Neural cell (in vitro differentiated cells): ENCODE measurements at regions not wholly inside any gene's neighbourhood (a gene's known extent, or its start where the extent isn't known, plus 50 kb on each side); places are given as distances from the start of the nearest gene placed in this dataset.

Experiments used
- H2AFZ ChIP-seq: fragments of 200-600, 300-800 bp; sonication (generic), shearing (Covaris generic); 2 replicates; pipeline ENCODE4 v1.6.0; 2014; ENCODE audit warnings: low read depth, mild to moderate bottlenecking, antibody characterized with exemption, low read length, moderate library complexity
- H3F3A ChIP-seq: fragments of 200-600 bp; shearing (Covaris generic); 2 replicates; pipeline ENCODE4 v1.6.1; 2016; ENCODE audit warnings: mild to moderate bottlenecking, moderate library complexity, mixed read lengths, antibody characterized with exemption, low read length; ENCODE audit not compliant: insufficient read depth, poor library complexity, severe bottlenecking
- H3K27ac ChIP-seq: fragments of 200-600, 300-800 bp; sonication (generic), shearing (Covaris generic); 2 replicates; pipeline ENCODE4 v1.5.1; 2014; ENCODE audit warnings: mild to moderate bottlenecking, low read length, moderate library complexity
- H3K27me3 ChIP-seq: fragments of 300-800, 200-600 bp; sonication (generic), shearing (Covaris generic); 2 replicates; pipeline ENCODE4 v1.6.0; 2014; ENCODE audit warnings: mild to moderate bottlenecking, low read depth, low read length, moderate library complexity; ENCODE audit not compliant: insufficient read depth
- H3K36me3 ChIP-seq: fragments of 300-800, 200-600 bp; sonication (generic), shearing (Covaris generic); 2 replicates; pipeline ENCODE4 v1.5.1; 2014; ENCODE audit warnings: mild to moderate bottlenecking, antibody characterized with exemption, low read length, moderate library complexity; ENCODE audit not compliant: insufficient read depth
- H3K4me2 ChIP-seq: fragments of 300-800, 200-600 bp; sonication (generic), shearing (Covaris generic); 2 replicates; pipeline ENCODE4 v1.6.0; 2014; ENCODE audit warnings: mild to moderate bottlenecking, low read length
- H3K4me3 ChIP-seq: fragments of 300-800, 200-600 bp; sonication (generic), shearing (Covaris generic); 2 replicates; pipeline ENCODE4 v1.5.1; 2014; ENCODE audit warnings: mild to moderate bottlenecking, low read length, moderate library complexity
- H3K79me2 ChIP-seq: fragments of 200-600 bp; shearing (Covaris generic); replicated peaks from 2 replicates; pipeline ENCODE4 v1.6.0; 2014; ENCODE audit warnings: mild to moderate bottlenecking, low read length, moderate library complexity; ENCODE audit not compliant: insufficient read depth
- H3K9ac ChIP-seq: fragments of 300-800, 200-600 bp; sonication (generic), shearing (Covaris generic); 2 replicates; pipeline ENCODE4 v1.6.1; 2016; ENCODE audit warnings: mild to moderate bottlenecking, low read length, mixed read lengths
- H3K9me2 ChIP-seq: fragments of 200-600 bp; shearing (Covaris generic); 2 replicates; pipeline ENCODE4 v1.6.1; 2016; ENCODE audit warnings: mild to moderate bottlenecking, low read length, mixed read lengths; ENCODE audit not compliant: insufficient read depth
- H3K9me3 ChIP-seq: fragments of 200-600, 300-800 bp; sonication (generic), shearing (Covaris generic); 2 replicates; pipeline ENCODE4 v1.6.1; 2016; ENCODE audit warnings: mild to moderate bottlenecking, mixed run types, low read length, moderate library complexity, mixed read lengths
- H4K20me1 ChIP-seq: fragments of 200-600 bp; shearing (Covaris generic); 2 replicates; pipeline ENCODE4 v1.6.1; 2016; ENCODE audit warnings: mild to moderate bottlenecking, mixed run types; ENCODE audit not compliant: insufficient read depth
- EP300 ChIP-seq: fragments of 450-650 bp; conservative IDR thresholded peaks from 2 replicates; pipeline ENCODE4 v1.6.1; 2014; ENCODE audit warnings: antibody characterized with exemption, mild to moderate bottlenecking, moderate library complexity; ENCODE audit not compliant: poor library complexity, severe bottlenecking
- EZH2 ChIP-seq: fragments of 200-600, 300-800 bp; shearing (Covaris generic), sonication (generic); IDR thresholded peaks from 2 replicates; pipeline ENCODE4 v1.6.1; 2014; ENCODE audit warnings: antibody characterized with exemption, low read length, borderline replicate concordance, mild to moderate bottlenecking; ENCODE audit not compliant: insufficient read depth, poor library complexity, severe bottlenecking
- POLR2AphosphoS5 ChIP-seq: IDR thresholded peaks from 2 replicates; pipeline ENCODE4 v1.6.1; 2012
- RAD21 ChIP-seq: fragments of 450-650 bp; conservative IDR thresholded peaks from 2 replicates; pipeline ENCODE4 v1.6.1; 2014; ENCODE audit warnings: antibody characterized with exemption, mild to moderate bottlenecking, moderate library complexity
- SMC3 ChIP-seq: fragments of 450-650 bp; conservative IDR thresholded peaks from 2 replicates; pipeline ENCODE4 v1.6.1; 2014; ENCODE audit warnings: antibody characterized with exemption, mild to moderate bottlenecking, moderate library complexity; ENCODE audit not compliant: poor library complexity
- TAF1 ChIP-seq: IDR thresholded peaks from 2 replicates; pipeline ENCODE4 v1.6.1; 2012; ENCODE audit warnings: low read depth
- TF ChIP-seq, protein P1 (sequence below): IDR thresholded peaks from 2 replicates; pipeline ENCODE4 v1.6.1; 2012; ENCODE audit warnings: borderline replicate concordance
- TF ChIP-seq, protein P2 (sequence below): fragments of 450-650 bp; IDR thresholded peaks from 2 replicates; pipeline ENCODE4 v1.5.1; 2014; ENCODE audit warnings: antibody characterized with exemption, mild to moderate bottlenecking, moderate library complexity; ENCODE audit not compliant: poor library complexity, severe bottlenecking

DNA sequence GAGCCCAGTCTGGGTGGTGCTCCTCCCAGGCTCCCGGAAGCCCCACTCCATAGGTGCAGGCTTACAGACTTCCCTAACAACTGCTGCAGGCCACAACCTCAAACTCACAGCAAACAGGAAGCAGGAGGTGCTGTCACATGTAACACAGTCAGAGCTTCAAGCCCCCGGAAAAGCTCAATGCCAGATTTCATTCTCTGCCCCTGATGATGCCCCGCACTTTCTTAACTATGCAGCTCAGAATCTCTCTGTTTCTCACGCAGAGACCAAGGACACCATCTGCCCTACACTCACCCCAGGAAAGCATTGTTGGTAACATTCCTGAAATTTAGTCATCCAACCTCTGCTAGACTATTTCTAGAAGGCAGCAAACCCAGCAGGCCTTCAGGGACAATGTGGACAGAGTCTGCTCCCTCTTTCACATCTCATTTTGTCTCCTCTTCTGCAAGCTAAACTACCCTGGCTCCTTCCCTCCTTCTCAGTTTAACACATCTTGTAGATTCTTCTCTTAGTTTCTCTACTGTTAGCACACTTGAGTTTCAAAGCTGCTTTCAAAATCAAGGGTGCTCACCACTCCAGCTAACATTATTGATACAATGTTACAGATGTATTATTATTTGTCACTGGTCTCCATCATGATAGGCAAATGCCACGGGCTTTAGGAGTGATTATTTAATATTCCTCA is 162.5 kb downstream of the KCTD12 start:
- no peaks in the 10 kb centered on the region for H3K79me2 ChIP-seq
- no peak overlapping the region for H3K9ac ChIP-seq
- H3K9me2 ChIP-seq: no peaks in the 10 kb centered on the region
- H3K36me3 ChIP-seq: no peaks in the 10 kb centered on the region
- H3K9me3 ChIP-seq: no peaks in the 10 kb centered on the region
- H3K27me3 ChIP-seq: no peaks in the 10 kb centered on the region
- TF ChIP-seq, protein P1, sequence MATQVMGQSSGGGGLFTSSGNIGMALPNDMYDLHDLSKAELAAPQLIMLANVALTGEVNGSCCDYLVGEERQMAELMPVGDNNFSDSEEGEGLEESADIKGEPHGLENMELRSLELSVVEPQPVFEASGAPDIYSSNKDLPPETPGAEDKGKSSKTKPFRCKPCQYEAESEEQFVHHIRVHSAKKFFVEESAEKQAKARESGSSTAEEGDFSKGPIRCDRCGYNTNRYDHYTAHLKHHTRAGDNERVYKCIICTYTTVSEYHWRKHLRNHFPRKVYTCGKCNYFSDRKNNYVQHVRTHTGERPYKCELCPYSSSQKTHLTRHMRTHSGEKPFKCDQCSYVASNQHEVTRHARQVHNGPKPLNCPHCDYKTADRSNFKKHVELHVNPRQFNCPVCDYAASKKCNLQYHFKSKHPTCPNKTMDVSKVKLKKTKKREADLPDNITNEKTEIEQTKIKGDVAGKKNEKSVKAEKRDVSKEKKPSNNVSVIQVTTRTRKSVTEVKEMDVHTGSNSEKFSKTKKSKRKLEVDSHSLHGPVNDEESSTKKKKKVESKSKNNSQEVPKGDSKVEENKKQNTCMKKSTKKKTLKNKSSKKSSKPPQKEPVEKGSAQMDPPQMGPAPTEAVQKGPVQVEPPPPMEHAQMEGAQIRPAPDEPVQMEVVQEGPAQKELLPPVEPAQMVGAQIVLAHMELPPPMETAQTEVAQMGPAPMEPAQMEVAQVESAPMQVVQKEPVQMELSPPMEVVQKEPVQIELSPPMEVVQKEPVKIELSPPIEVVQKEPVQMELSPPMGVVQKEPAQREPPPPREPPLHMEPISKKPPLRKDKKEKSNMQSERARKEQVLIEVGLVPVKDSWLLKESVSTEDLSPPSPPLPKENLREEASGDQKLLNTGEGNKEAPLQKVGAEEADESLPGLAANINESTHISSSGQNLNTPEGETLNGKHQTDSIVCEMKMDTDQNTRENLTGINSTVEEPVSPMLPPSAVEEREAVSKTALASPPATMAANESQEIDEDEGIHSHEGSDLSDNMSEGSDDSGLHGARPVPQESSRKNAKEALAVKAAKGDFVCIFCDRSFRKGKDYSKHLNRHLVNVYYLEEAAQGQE: no peak
- TF ChIP-seq SMC3: no peak
- TF ChIP-seq POLR2AphosphoS5: no peak
- no peak for TF ChIP-seq EZH2
- TF ChIP-seq RAD21: no peak
- H2AFZ ChIP-seq: no peak overlapping the region
- no peaks in the 10 kb centered on the region for H3F3A ChIP-seq
- no peak overlapping the region for H3K27ac ChIP-seq
- H4K20me1 ChIP-seq: no peaks in the 10 kb centered on the region
- H3K4me3 ChIP-seq: no peak overlapping the region
- H3K4me2 ChIP-seq: no peak overlapping the region

DNA sequence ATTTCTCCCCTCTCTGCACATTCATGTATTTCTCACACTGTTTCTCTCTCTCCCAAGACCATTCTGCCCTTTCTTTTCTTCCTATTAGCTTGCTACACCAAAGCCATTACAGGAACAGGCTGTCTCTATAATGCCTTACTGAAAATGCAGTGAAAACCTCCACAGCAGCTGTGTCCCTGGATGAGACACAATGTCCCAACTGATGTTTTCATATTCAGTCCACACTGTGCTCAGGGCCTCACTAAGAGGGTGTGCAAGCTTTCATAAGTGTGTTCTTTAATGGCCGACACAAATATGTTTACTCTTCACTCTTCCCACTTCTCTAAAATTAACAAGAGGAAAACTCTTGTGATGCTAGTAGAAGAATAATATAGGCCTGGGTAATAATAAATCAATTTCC is 163.4 kb downstream of the KCTD12 start:
- TF ChIP-seq EP300 (no peak), RAD21 (no peak)
- Histone ChIP-seq H3K9me3 (no peaks in the 10 kb centered on the region), H3K9me2 (no peaks in the 10 kb centered on the region), H3K27me3 (no peaks in the 10 kb centered on the region), H3K4me3 (no peak overlapping the region), H2AFZ (no peak overlapping the region), H3F3A (no peaks in the 10 kb centered on the region), H3K4me2 (no peak overlapping the region), H3K9ac (no peak overlapping the region), H4K20me1 (no peaks in the 10 kb centered on the region), H3K79me2 (no peaks in the 10 kb centered on the region), H3K36me3 (no peaks in the 10 kb centered on the region), H3K27ac (no peak overlapping the region)

DNA sequence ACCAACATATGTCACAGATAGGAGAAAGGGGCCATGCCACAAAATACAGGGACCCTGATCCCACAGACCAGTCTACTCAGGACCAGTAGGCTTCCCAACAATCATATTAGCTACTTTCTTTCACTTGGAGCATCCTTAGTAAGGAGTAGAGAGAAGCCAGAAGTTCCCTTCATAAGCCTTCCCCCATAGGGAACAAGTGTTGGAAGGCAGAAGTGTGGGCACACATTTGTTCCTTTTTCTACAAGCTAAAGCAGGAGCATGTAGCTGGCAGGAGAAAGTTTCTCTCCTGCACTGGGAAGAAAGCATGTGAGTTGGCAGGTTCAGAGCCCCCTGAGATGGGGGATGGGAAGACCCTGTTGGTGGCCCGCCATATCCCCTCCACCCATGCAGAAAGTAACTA is 165.4 kb downstream of the KCTD12 start:
- no peaks in the 10 kb centered on the region for H3K36me3 ChIP-seq
- no peaks in the 10 kb centered on the region for H3K9me3 ChIP-seq
- no peaks in the 10 kb centered on the region for H4K20me1 ChIP-seq
- no peaks in the 10 kb centered on the region for H3K27me3 ChIP-seq
- H2AFZ ChIP-seq: no peak overlapping the region
- H3K79me2 ChIP-seq: no peaks in the 10 kb centered on the region
- TF ChIP-seq POLR2AphosphoS5: no peak
- TF ChIP-seq EZH2: no peak
- no peak overlapping the region for H3K4me3 ChIP-seq
- no peaks in the 10 kb centered on the region for H3K9me2 ChIP-seq
- no peak overlapping the region for H3K27ac ChIP-seq
- no peak overlapping the region for H3K4me2 ChIP-seq
- H3K9ac ChIP-seq: no peak overlapping the region
- H3F3A ChIP-seq: no peaks in the 10 kb centered on the region

DNA sequence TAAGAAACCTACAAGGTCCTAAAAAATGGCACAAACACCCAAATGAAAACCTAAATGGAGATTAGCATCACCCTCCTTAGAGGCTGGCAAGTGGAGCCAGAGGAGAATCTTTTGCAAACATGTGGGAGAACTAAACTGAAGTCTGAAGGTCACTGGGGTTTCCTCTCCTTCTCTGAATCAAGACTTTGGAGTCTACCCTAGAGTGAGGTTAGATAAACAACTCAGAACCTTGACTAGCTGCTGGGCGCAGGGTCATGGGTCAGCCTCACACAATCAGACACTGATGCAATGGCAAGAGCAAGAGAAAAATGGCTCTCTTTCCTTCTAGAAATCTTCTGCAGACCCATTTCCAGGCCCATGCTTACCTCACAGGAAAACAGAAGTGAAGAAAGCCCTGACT is 165.8 kb downstream of the KCTD12 start:
- Histone ChIP-seq H3K36me3 (no peaks in the 10 kb centered on the region), H3F3A (no peaks in the 10 kb centered on the region), H2AFZ (no peak overlapping the region), H3K27ac (no peak overlapping the region), H3K27me3 (no peaks in the 10 kb centered on the region), H3K4me3 (no peak overlapping the region), H3K79me2 (no peaks in the 10 kb centered on the region), H3K4me2 (no peak overlapping the region), H4K20me1 (no peaks in the 10 kb centered on the region), H3K9ac (no peak overlapping the region), H3K9me2 (no peaks in the 10 kb centered on the region), H3K9me3 (no peaks in the 10 kb centered on the region)
- TF ChIP-seq, protein P2, sequence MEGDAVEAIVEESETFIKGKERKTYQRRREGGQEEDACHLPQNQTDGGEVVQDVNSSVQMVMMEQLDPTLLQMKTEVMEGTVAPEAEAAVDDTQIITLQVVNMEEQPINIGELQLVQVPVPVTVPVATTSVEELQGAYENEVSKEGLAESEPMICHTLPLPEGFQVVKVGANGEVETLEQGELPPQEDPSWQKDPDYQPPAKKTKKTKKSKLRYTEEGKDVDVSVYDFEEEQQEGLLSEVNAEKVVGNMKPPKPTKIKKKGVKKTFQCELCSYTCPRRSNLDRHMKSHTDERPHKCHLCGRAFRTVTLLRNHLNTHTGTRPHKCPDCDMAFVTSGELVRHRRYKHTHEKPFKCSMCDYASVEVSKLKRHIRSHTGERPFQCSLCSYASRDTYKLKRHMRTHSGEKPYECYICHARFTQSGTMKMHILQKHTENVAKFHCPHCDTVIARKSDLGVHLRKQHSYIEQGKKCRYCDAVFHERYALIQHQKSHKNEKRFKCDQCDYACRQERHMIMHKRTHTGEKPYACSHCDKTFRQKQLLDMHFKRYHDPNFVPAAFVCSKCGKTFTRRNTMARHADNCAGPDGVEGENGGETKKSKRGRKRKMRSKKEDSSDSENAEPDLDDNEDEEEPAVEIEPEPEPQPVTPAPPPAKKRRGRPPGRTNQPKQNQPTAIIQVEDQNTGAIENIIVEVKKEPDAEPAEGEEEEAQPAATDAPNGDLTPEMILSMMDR: no peak
- TF ChIP-seq SMC3 (no peak), EP300 (no peak), TAF1 (no peak), POLR2AphosphoS5 (no peak), RAD21 (no peak), EZH2 (no peak)
